Neural crest cell (in vitro differentiated cells): ENCODE measurements at regions not wholly inside any gene's neighbourhood (a gene's known extent, or its start where the extent isn't known, plus 50 kb on each side); places are given as distances from the start of the nearest gene placed in this dataset.

Experiments
- DNase-seq: peaks from one replicate; pipeline ENCODE4 v3.0.0; 2021; ENCODE audit warnings: low read depth, mixed read lengths, low spot score
- H3K27ac Mint-ChIP-seq: one replicate; pipeline ENCODE4 v1.8.0; 2021; ENCODE audit warnings: mild to moderate bottlenecking, mixed read lengths; ENCODE audit not compliant: unreplicated experiment
- H3K27me3 Mint-ChIP-seq: 2 replicates; pipeline ENCODE4 v1.8.0; 2021; ENCODE audit warnings: low read depth, mild to moderate bottlenecking, mixed read lengths
- H3K36me3 Mint-ChIP-seq: 2 replicates; pipeline ENCODE4 v1.8.0; 2021; ENCODE audit warnings: low read depth, mild to moderate bottlenecking, mixed read lengths
- H3K4me1 Mint-ChIP-seq: 2 replicates; pipeline ENCODE4 v1.8.0; 2021; ENCODE audit warnings: mixed read lengths
- H3K4me3 Mint-ChIP-seq: one replicate; pipeline ENCODE4 v1.8.0; 2021; ENCODE audit warnings: mild to moderate bottlenecking, mixed read lengths
- H3K9me3 Mint-ChIP-seq: 2 replicates; pipeline ENCODE4 v1.8.0; 2021; ENCODE audit warnings: mixed read lengths
- TF ChIP-seq, protein P1 (sequence below): fragments of 200-600 bp; sonication (generic); conservative IDR thresholded peaks from 2 replicates; pipeline ENCODE4 v1.5.0; 2021; ENCODE audit warnings: antibody characterized with exemption, mild to moderate bottlenecking

DNA sequence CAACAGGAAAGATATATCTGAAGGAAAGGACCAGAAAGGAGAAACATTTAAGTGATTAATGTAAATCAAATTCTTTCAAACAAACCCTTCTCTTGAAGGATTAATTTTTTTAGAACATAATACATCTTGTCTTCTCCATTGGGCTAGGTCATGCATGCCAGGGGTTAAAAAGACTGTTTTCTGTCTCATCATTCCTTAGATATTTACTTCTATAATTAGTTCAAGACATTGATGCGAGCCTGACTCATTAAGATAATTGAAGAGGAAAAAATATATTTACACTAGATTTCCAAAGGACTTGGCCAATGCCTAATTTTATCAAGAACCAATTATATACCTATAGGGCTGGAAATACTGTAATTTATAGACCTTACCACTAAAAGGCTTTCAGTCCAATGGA lies 166.6 kb upstream of the SETBP1 start:
- Mint-ChIP-seq H3K36me3 (no peaks in the 10 kb centered on the region), H3K9me3 (peaks cover 3% of the 10 kb centered on the region)

DNA sequence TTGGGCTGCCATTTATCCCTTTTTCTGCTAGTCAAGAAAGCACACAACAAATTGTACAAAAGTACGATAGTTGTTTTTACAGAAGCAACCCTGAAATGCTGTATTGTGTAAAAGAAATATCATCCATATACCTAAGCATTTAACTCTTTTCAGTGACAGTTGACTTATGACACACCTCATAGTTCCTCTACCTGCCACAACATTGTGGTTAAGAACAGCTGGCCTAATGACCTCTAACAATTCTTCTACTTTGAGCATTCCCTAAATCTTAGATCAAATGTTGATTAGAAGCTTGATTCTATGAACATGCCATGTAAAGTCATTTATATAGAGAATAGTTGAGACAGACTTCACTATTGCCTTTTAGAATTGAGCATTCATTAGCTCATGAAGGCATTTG lies 165.9 kb upstream of the SETBP1 start:
- Mint-ChIP-seq H3K4me3 (no peak overlapping the region), H3K27ac (no peak overlapping the region), H3K4me1 (peaks cover 8% of the 10 kb centered on the region), H3K27me3 (no peaks in the 10 kb centered on the region), H3K36me3 (no peaks in the 10 kb centered on the region), H3K9me3 (peaks cover 3% of the 10 kb centered on the region)
- no peak for DNase-seq
- TF ChIP-seq, protein P1, sequence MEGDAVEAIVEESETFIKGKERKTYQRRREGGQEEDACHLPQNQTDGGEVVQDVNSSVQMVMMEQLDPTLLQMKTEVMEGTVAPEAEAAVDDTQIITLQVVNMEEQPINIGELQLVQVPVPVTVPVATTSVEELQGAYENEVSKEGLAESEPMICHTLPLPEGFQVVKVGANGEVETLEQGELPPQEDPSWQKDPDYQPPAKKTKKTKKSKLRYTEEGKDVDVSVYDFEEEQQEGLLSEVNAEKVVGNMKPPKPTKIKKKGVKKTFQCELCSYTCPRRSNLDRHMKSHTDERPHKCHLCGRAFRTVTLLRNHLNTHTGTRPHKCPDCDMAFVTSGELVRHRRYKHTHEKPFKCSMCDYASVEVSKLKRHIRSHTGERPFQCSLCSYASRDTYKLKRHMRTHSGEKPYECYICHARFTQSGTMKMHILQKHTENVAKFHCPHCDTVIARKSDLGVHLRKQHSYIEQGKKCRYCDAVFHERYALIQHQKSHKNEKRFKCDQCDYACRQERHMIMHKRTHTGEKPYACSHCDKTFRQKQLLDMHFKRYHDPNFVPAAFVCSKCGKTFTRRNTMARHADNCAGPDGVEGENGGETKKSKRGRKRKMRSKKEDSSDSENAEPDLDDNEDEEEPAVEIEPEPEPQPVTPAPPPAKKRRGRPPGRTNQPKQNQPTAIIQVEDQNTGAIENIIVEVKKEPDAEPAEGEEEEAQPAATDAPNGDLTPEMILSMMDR = no peak

More for the DNA sequence above, 166.6 kb upstream of the SETBP1 start:
- TF ChIP-seq, protein P1 = no peak
- H3K27ac Mint-ChIP-seq = no peak overlapping the region
- no peak for DNase-seq
- no peak overlapping the region for H3K4me3 Mint-ChIP-seq
- peaks cover 8% of the 10 kb centered on the region for H3K4me1 Mint-ChIP-seq
- no peaks in the 10 kb centered on the region for H3K27me3 Mint-ChIP-seq

DNA sequence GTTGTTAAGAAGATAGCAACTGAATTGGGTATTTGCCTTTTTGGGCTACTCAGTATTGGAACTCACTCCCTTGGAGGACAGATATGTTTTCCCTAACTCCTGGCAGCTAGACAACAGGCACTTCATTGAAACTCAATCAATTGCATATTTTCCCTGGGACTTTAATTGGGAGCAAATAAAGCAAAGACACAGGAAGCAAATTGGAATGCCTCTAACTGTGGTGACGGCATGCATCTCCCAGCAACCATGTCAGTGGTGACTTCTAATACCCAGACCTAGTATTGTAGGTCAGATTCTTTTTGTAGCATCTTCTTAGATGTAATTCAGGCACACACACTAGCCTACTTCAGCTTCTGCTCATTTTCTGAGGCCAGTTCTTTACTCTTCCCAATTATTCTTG lies 164.2 kb upstream of the SETBP1 start:
- Mint-ChIP-seq H3K4me1 (peaks cover 8% of the 10 kb centered on the region), H3K36me3 (no peaks in the 10 kb centered on the region), H3K27me3 (no peaks in the 10 kb centered on the region), H3K4me3 (no peak overlapping the region), H3K9me3 (peaks cover 3% of the 10 kb centered on the region), H3K27ac (no peak overlapping the region)
- TF ChIP-seq, protein P1 = no peak
- DNase-seq = no peak

DNA sequence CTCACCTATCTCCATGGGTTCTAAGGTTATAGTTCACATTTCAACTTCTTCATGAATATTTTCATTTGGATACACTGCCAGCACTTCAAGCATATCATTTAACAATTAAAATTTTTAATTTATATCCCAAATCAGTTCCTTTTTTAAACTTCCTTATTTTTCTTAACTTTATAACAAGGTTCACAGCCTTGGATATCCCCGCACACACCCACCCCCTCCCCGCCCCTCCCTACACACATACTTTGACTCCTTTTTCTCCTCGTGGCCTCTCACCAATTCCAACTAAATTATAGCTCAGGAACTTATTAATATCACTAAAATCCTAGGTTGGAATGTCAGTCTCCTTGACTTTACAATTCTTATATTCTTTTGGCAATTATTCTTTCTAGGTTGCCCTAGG lies 163.6 kb upstream of the SETBP1 start:
- peaks cover 8% of the 10 kb centered on the region for H3K4me1 Mint-ChIP-seq
- TF ChIP-seq, protein P1 = no peak
- H3K4me3 Mint-ChIP-seq = no peak overlapping the region
- H3K27ac Mint-ChIP-seq = no peak overlapping the region
- no peak for DNase-seq
- H3K9me3 Mint-ChIP-seq = peaks cover 3% of the 10 kb centered on the region
- no peaks in the 10 kb centered on the region for H3K27me3 Mint-ChIP-seq
- H3K36me3 Mint-ChIP-seq = no peaks in the 10 kb centered on the region

DNA sequence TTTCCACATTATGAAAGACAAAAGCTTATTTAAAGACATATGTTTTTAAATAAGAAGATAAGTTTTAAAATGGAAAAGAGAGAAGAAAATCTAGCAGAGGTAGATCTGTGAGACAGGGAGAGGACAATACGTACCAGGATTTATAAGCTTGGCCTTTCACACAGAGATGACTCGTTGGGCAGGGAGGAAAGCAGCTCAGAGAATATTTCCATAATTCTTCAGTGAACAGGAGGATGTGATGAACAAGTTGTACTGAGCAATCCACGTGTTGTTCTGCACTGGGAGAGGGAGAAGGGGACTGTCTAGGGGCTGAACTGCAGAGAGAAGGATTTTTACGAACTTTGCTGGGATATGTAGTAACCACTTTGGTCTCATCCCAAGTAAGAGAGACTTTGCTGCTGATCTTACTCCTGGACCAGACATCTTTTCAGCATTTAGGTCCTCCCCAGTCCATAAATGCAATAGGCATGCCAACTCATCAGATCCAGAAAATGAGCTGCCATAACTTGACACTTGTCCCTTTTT lies 162.5 kb upstream of the SETBP1 start:
- TF ChIP-seq, protein P1 = no peak

More for the DNA sequence above, 162.5 kb upstream of the SETBP1 start:
- no peak overlapping the region for H3K4me3 Mint-ChIP-seq
- no peak for DNase-seq
- H3K4me1 Mint-ChIP-seq = peaks cover 8% of the 10 kb centered on the region
- H3K9me3 Mint-ChIP-seq = peaks cover 3% of the 10 kb centered on the region
- H3K36me3 Mint-ChIP-seq = no peaks in the 10 kb centered on the region
- H3K27ac Mint-ChIP-seq = no peak overlapping the region
- no peaks in the 10 kb centered on the region for H3K27me3 Mint-ChIP-seq
